OCI-LY1 (cell line): ENCODE measurements at regions not wholly inside any gene's neighbourhood (a gene's known extent, or its start where the extent isn't known, plus 50 kb on each side); places are given as distances from the start of the nearest gene placed in this dataset.

ENCODE experiments used
- CTCF ChIP-seq: fragments of 200-600 bp; sonication (generic), shearing (Covaris generic); IDR thresholded peaks from 2 replicates; pipeline ENCODE4 v1.5.1; 2017; ENCODE audit warnings: mild to moderate bottlenecking, antibody characterized with exemption, low read length, moderate library complexity, mixed read lengths
- EZH2 ChIP-seq: fragments of 200-600 bp; sonication (generic), shearing (Covaris generic); IDR thresholded peaks from 2 replicates; pipeline ENCODE4 v1.8.0; 2017; ENCODE audit warnings: borderline replicate concordance, mixed run types, mild to moderate bottlenecking, antibody characterized with exemption, low read length, moderate library complexity, mixed read lengths

DNA sequence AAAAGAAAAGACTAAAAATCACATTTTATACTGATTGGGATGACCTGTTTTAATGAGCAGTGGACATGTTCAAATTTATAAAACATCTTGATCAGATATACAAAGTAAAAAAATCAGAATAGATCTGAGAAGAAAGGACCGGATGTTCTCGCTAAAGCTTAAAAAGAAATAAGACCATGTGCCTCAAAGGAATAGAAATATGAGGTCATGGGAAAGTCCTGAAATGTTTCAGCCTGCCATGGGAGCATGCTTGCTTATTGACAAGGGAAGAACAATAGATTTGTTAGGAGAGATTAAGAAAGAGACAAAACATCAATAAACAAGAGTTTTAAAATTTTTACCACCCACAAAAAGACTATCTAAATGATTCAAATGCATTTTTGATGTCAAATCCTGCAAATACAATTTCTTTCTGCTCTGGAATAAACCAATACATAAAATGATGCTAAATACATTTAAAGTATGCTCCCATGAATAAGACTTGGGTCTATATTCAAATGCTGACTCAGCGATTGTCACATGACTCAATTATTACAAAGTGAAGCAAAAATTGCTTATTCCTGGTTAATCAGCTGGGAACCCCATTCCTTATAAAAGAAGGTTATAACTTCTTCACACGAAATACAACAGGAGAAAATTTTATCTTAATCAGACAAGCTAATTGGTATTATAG, 633.9 kb upstream of the PKDCC start:
- TF ChIP-seq CTCF (no peak), EZH2 (no peak)
